Astrocyte of the spinal cord (primary cell): ENCODE measurements at regions not wholly inside any gene's neighbourhood (a gene's known extent, or its start where the extent isn't known, plus 50 kb on each side); places are given as distances from the start of the nearest gene placed in this dataset.

Source experiments
- DNase-seq: peaks from one replicate; pipeline ENCODE4 v3.0.0; 2011; ENCODE audit warnings: low read depth, low spot score
- H3K4me3 ChIP-seq: 2 replicates; pipeline ENCODE4 v1.5.1; 2011; ENCODE audit warnings: low read depth, mild to moderate bottlenecking, low read length, moderate library complexity
- CTCF ChIP-seq: IDR thresholded peaks from 2 replicates; pipeline ENCODE4 v1.5.1; 2012; ENCODE audit warnings: low read depth, mild to moderate bottlenecking, low read length, inconsistent platforms
- in situ Hi-C: cut with HindIII; loops from 2 replicates; pipeline ENCODE4 v1.10.0; 2017; ENCODE audit warnings: low sequenced_read_pairs

DNA sequence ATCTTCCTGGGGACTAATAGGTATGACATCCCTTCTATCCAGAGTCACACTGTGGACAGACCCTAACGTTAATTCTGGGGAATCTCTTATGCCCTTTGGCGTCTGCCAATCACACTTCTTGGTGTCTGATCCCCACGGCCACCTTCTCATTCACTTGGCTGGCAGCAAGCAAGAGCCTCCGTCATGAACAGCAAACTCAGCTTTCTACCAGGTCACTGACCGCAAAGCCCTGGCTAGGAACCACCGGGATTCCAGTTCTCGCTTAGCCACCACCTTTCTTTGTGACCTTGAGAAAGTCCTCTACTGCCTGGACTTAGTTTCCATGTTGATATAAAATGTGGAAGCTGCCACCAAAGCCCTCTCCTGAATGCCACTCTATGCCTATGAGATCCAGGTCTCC lies 67.7 kb upstream of the FCN1 start:
- TF ChIP-seq CTCF: no peak
- in situ Hi-C loops: no loop called here
- no peak overlapping the region for H3K4me3 ChIP-seq
- DNase-seq: no peak

- in situ Hi-C loops: no loop called here
- no peak overlapping the region for H3K4me3 ChIP-seq
- no peak for TF ChIP-seq CTCF
- DNase-seq: no peak
Measured at GRCh38 chr9:134986957-134987356, 69.2 kb upstream of the FCN1 start.

DNA sequence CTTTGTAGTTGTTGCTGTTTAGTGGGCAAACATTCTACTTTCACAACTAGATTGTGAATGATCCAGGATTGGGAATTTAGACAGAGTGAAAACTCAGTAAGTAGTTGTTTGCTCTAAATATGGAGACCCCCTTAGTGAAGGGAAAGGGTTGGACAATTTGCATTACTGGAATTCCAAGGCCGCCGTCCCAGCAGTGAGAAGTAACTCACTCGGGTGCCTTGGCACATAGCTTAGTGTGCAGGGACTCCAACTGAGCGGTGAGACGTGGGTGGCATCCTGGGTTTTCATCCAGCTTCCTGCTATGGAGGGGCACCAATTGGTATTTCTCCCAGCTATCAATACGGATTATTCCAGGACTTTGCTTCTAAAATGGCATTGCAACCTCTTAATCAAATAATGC lies 69.7 kb upstream of the FCN1 start:
- in situ Hi-C loops: no loop called here
- no peak for DNase-seq
- no peak for TF ChIP-seq CTCF
- no peak overlapping the region for H3K4me3 ChIP-seq

GRCh38 chr9:134987906-134988700 lies 70.4 kb upstream of the FCN1 start:
- DNase-seq: no peak
- TF ChIP-seq CTCF: no peak
- in situ Hi-C loops: no loop called here
- no peak overlapping the region for H3K4me3 ChIP-seq

- no peak for DNase-seq
- in situ Hi-C loops: no loop called here
- TF ChIP-seq CTCF: no peak
- no peak overlapping the region for H3K4me3 ChIP-seq
Measured at GRCh38 chr9:134988706-134989105, 71.0 kb upstream of the FCN1 start.

DNA sequence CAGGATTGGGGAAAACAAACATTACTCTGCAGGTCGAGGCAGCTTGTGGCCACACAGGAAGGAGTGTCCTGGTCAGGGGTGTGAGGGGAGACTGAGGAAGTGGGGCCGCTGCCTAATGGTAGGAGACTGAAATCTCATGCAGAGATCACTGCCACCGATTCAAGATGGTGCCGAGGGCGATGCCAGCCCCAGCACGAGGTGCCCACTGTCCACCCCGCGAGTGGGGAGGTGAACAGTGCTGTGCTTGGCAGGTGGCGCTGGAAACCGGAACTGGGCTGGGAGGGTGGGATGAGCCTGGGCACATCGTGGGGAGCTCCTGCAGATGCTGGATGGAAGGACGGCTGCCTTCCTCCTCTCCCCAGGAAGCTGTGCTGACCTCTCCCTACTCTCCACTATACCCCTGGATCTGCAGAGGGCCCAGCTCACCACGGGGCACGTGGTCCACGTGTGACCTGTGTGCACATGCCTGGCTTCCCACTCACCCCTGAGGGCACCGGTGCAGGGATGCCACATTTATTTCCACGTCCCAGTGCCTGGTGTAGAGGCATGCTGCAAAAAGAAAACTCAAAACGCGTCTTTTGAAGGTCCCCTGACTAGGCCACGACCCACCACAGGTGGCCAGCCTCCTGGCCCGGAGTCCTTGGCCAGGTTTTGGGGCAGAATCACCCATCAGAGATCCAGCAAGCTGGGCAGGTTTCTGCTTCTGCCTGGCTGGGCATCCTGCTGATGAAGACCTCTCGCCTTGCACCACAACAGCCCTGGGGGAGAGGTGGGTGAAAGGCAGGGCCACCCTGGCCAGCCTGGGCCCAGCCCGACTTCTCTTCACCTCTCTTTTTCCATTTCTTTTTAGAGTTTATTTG lies 71.7 kb upstream of the FCN1 start:
- no peak for DNase-seq
- in situ Hi-C loops: no loop called here
- TF ChIP-seq CTCF: no peak
- no peak overlapping the region for H3K4me3 ChIP-seq
